ENCODE measurements at regions not wholly inside any gene's neighbourhood (a gene's known extent, or its start where the extent isn't known, plus 50 kb on each side); places are given as distances from the start of the nearest gene placed in this dataset.

- H3K36me3 ChIP-seq (replicated peaks in 1 of 2; ENCODE audit: control insufficient read depth in 1 of 2, insufficient read depth in 2 of 2, low read length in 2 of 2): no peaks in the 10 kb centered on the region
- H3K4me1 ChIP-seq (ENCODE audit: insufficient read depth, low read length): no peaks in the 10 kb centered on the region
- BruUV-seq (replicated peaks): no TSS peak
- H3K4me3 ChIP-seq (replicated peaks in 1 of 3; ENCODE audit: insufficient read depth in 1 of 3, low read depth in 2 of 3, low read length in 3 of 3): no peak overlapping the region
- ATAC-seq (no peak), FAIRE-seq (no peak), DNase-seq (ENCODE audit: low spot score) (no peak)
- ChIA-PET POLR2A (no interaction called here), CTCF (ENCODE audit: low intra/inter-chr PET ratio, low total read pairs) (no interaction called here)
- no peaks in the 10 kb centered on the region for H4K20me1 ChIP-seq (ENCODE audit: insufficient read depth, low read length)
- H3K27ac ChIP-seq (ENCODE audit: extremely low read length, insufficient read depth, low read length): no peak overlapping the region
- intact Hi-C loops (cut with micrococcal nuclease; ENCODE audit: unreplicated experiment) (no loop called here), in situ Hi-C loops (cut with HindIII; ENCODE audit: extremely low pct_ligation_motif_present, low pct_unique_long_range_greater_than_20kb) (no loop called here)
- H3K79me2 ChIP-seq (ENCODE audit: insufficient read depth, low read length): no peaks in the 10 kb centered on the region
- no peak overlapping the region for H3K9ac ChIP-seq (ENCODE audit: insufficient read depth, low read depth, low read length)
- no peak overlapping the region for H2AFZ ChIP-seq (ENCODE audit: low read length)
- H3K27me3 ChIP-seq (ENCODE audit: control insufficient read depth in 1 of 2, insufficient read depth in 2 of 2, low read length in 2 of 2): no peaks in the 10 kb centered on the region
- H3K9me3 ChIP-seq (ENCODE audit: low read length): no peaks in the 10 kb centered on the region
- H3K4me2 ChIP-seq (ENCODE audit: low read depth, low read length): no peak overlapping the region
- TF ChIP-seq SOX6 (IDR thresholded peaks at IDR 0.05): no peak
- no peak for TF ChIP-seq SOX6 (CRISPR knock-in tag; IDR thresholded peaks at IDR 0.05)
- no peak for TF ChIP-seq RXRA (CRISPR knock-in tag; IDR thresholded peaks at IDR 0.05)
- no peak for TF ChIP-seq CCDC6 (CRISPR knock-in tag; IDR thresholded peaks at IDR 0.05)
- no peak for TF ChIP-seq ZNF543 (CRISPR knock-in tag; IDR thresholded peaks at IDR 0.05)
- no peak for TF ChIP-seq PRMT3 (CRISPR knock-in tag; IDR thresholded peaks at IDR 0.05; ENCODE audit: borderline replicate concordance, low read depth)
- TF ChIP-seq RFX5 (IDR thresholded peaks at IDR 0.05; ENCODE audit: low read depth, low read length): no peak
- no peak for TF ChIP-seq ZSCAN25 (CRISPR knock-in tag; IDR thresholded peaks at IDR 0.05)
- no peak for TF ChIP-seq FOXC1 (CRISPR knock-in tag; IDR thresholded peaks at IDR 0.05; ENCODE audit: borderline replicate concordance)
- no peak for TF ChIP-seq GZF1 (CRISPR knock-in tag; IDR thresholded peaks at IDR 0.05)
- no peak for TF ChIP-seq MTA3 (CRISPR knock-in tag; IDR thresholded peaks at IDR 0.05)
- no peak for TF ChIP-seq PRDM4 (CRISPR knock-in tag; IDR thresholded peaks at IDR 0.05; ENCODE audit: borderline replicate concordance)
- no peak for TF ChIP-seq ZNF33B (CRISPR knock-in tag; IDR thresholded peaks at IDR 0.05)
- no peak for TF ChIP-seq ZMYM2 (CRISPR knock-in tag; IDR thresholded peaks at IDR 0.05)
- no peak for TF ChIP-seq UBTF (CRISPR knock-in tag; IDR thresholded peaks at IDR 0.05)
- TF ChIP-seq ZNF672 (CRISPR knock-in tag; IDR thresholded peaks at IDR 0.05): no peak
- WGBS (ENCODE audit: low lambda C conversion rate): 1% methylated on average over 2 of the region's 2 CpGs
Measured at GRCh38 chr10:6866757-6867156, 286.7 kb upstream of the PRKCQ start.
